BJ (cell line): ENCODE measurements at regions not wholly inside any gene's neighbourhood (a gene's known extent, or its start where the extent isn't known, plus 50 kb on each side); places are given as distances from the start of the nearest gene placed in this dataset.
A peak's percentile ranks its signal among the peaks of the same experiment; 100 is the strongest.

Source experiments
- CTCF ChIA-PET: fragments of 350-600 bp; formaldehyde crosslinking; extraction: SDS; loops from one replicate; lab custom pipeline; 2021; ENCODE audit warnings: antibody characterized with exemption, inconsistent platforms; lab: Yijun Ruan, JAX
- POLR2A ChIA-PET: fragments of 300-600 bp; sonication (Branson Sonifier 250); formaldehyde crosslinking; extraction: SDS; loops from one replicate; lab custom pipeline; 2021; ENCODE audit warnings: antibody characterized with exemption; lab: Charles Lee
- DNase-seq: peaks from one replicate; pipeline ENCODE4 v3.0.0-alpha.2; 2011; ENCODE audit warnings: low read depth
- H3K27me3 ChIP-seq: 2 replicates; pipeline ENCODE4 v1.6.0; 2011; ENCODE audit warnings: low read length; ENCODE audit not compliant: control insufficient read depth, insufficient read depth
- H3K36me3 ChIP-seq: 2 replicates; pipeline ENCODE4 v1.5.1; 2011; ENCODE audit warnings: low read length; ENCODE audit not compliant: control insufficient read depth, insufficient read depth
- H3K4me3 ChIP-seq: 2 replicates; pipeline ENCODE4 v1.5.1; 2011; ENCODE audit warnings: low read depth, mild to moderate bottlenecking, control low read depth, low read length
- TF ChIP-seq, protein P1 (sequence below): IDR thresholded peaks from 2 replicates; pipeline ENCODE4 v1.5.1; 2011; ENCODE audit warnings: low read depth, mild to moderate bottlenecking, control low read depth, inconsistent platforms, low read length, moderate library complexity; ENCODE audit not compliant: insufficient read depth

DNA sequence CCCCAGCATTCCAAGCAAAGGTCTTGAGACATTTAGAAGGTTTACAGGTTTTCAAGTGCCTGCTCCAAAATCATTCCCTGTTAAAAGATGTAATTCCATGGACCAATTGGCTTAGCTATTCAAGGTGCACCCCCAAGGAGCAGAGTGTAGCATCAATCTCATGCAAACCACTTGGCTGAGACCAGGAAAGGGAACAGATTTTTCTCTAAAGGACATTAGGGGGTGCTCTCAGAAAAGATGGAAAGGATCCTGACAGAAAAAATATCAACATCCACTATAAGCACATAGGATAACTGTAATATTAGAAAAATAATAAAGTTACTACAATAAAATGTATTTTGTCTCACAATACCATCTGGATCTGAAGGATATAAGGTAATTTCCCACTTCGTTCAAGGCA lies 328.0 kb upstream of the CDIN1 start:
- H3K27me3 ChIP-seq: no peaks in the 10 kb centered on the region
- ChIA-PET CTCF (interaction anchor here (0.9 kb wide), 1 partner anchor 17 kb away, joined by 3 read pairs; no protein-coding TSS in a partner anchor), POLR2A (no interaction called here)
- no peak overlapping the region for H3K4me3 ChIP-seq
- no peak for DNase-seq
- H3K36me3 ChIP-seq: no peaks in the 10 kb centered on the region
- TF ChIP-seq, protein P1, sequence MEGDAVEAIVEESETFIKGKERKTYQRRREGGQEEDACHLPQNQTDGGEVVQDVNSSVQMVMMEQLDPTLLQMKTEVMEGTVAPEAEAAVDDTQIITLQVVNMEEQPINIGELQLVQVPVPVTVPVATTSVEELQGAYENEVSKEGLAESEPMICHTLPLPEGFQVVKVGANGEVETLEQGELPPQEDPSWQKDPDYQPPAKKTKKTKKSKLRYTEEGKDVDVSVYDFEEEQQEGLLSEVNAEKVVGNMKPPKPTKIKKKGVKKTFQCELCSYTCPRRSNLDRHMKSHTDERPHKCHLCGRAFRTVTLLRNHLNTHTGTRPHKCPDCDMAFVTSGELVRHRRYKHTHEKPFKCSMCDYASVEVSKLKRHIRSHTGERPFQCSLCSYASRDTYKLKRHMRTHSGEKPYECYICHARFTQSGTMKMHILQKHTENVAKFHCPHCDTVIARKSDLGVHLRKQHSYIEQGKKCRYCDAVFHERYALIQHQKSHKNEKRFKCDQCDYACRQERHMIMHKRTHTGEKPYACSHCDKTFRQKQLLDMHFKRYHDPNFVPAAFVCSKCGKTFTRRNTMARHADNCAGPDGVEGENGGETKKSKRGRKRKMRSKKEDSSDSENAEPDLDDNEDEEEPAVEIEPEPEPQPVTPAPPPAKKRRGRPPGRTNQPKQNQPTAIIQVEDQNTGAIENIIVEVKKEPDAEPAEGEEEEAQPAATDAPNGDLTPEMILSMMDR: 0 out of 2 replicates have a peak, but pooled peaks have one; percentile 5

DNA sequence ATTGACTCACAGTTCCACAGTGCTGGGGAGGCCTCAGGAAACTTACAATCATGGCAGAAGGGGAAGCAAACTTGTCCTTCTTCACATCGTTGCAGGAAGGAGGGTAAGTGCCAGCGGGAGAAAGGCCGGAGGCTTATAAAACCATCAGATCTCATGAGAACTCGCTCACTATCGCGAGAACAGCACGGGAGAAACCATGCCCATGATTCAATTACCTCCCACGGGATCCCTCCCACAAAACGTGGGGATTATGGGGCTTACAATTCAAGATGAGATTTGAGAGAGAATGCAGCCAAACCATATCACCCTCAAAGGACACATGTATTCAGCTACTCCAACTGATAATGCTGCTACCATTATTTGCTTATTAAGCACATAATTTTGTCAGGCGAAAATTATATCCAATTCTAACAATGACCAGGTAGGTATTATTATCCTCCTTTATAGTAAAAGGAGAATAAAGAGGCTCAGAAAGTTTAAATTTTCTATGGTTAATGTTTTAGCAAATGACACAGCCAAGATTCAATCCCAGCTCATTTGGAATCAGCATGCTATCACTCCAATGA lies 327.2 kb upstream of the CDIN1 start:
- CTCF ChIA-PET: no interaction called here

DNA sequence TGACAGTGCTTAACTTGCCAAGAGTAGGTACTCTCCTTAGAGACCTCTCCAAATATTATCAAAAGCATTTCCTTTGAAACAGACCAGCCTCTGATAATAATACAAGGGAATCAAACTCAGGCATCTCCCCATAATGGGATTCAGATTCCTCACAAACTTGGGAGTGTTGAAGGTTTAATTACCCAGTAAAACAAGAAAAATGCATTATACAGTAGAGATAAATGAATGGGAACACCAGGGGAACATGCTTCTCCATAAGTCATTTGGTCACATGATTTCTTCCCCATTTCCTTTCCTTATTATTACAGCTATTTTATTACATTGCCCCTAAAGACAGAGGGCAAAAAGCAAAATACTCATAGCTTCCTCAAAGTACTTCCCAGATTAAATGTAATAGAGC lies 325.0 kb upstream of the CDIN1 start:
- DNase-seq: peak; percentile 19
- ChIA-PET POLR2A (interaction anchor here (0.5 kb wide), 1 partner anchor 126 kb away, joined by 3 read pairs; no protein-coding TSS in a partner anchor), CTCF (no interaction called here)

More for the DNA sequence above, 327.2 kb upstream of the CDIN1 start:
- TF ChIP-seq, protein P1: no peak
- Histone ChIP-seq H3K36me3 (no peaks in the 10 kb centered on the region), H3K27me3 (no peaks in the 10 kb centered on the region), H3K4me3 (no peak overlapping the region)
- POLR2A ChIA-PET: no interaction called here
- no peak for DNase-seq

DNA sequence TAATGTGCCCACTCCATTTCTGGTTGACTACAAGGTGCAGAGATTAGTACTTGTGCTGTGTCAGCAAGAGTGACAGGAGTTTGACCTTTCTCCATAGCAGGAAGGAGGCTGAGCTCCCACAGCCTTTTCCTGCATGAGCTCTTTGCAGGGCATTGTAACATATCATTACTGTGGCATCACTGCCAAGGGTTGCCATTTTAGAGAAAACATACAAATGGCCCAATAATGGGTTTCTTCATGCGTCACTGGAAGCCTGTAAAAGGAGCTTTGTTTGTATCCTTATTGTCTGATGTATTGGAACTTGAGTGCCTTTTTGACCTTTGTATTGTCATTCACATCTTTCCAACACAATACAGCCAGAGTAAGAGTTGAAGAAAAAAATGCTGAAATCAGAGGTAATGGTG lies 323.0 kb upstream of the CDIN1 start:
- ChIA-PET POLR2A (no interaction called here), CTCF (interaction anchor here (0.6 to 1.2 kb wide), 2 partner anchors 10 to 552 kb away, joined by 3 read pairs; no protein-coding TSS in a partner anchor)
- no peak for DNase-seq
- Histone ChIP-seq H3K27me3 (no peaks in the 10 kb centered on the region), H3K36me3 (no peaks in the 10 kb centered on the region), H3K4me3 (no peak overlapping the region)
- TF ChIP-seq, protein P1: no peak

More for the DNA sequence above, 325.0 kb upstream of the CDIN1 start:
- Histone ChIP-seq H3K4me3 (no peak overlapping the region), H3K36me3 (no peaks in the 10 kb centered on the region), H3K27me3 (no peaks in the 10 kb centered on the region)
- TF ChIP-seq, protein P1: no peak

DNA sequence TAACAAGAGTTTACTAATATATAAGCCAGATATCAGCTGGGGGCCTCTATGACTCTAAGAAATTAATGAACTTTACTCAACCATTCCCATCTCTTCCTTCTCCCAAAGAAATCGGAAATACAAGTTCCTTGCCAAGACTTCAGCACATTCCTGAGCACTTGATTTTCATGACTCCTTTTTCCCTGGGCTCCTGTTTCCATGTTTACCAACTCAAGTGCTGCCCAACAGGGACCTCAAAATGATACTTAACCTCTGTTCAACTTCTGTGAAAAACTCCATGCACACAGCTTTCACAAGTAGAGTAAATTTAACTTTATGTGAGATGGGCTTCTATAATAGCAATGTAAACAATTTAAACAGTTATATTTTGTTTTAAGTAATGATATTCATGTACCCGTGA lies 315.8 kb upstream of the CDIN1 start:
- no peaks in the 10 kb centered on the region for H3K36me3 ChIP-seq
- DNase-seq: no peak
- CTCF ChIA-PET: no interaction called here
- H3K4me3 ChIP-seq: no peak overlapping the region
- POLR2A ChIA-PET: no interaction called here
- TF ChIP-seq, protein P1: no peak
- H3K27me3 ChIP-seq: no peaks in the 10 kb centered on the region
